GM23338 (cell line): ENCODE measurements at regions not wholly inside any gene's neighbourhood (a gene's known extent, or its start where the extent isn't known, plus 50 kb on each side); places are given as distances from the start of the nearest gene placed in this dataset.

Source experiments
- CREB1 ChIP-seq: fragments of 250-450 bp; sonication (Bioruptor Pico); IDR thresholded peaks from 2 replicates; pipeline ENCODE4 v1.5.0; 2020; ENCODE audit warnings: low read depth, mild to moderate bottlenecking, moderate library complexity
- CTCF ChIP-seq, 2 experiments: fragments of 200-600 bp in 1 of 2; sonication (generic) in 1 of 2; conservative IDR thresholded peaks; 2 replicates each; pipeline versions ENCODE4 v1.5.1 to v1.6.1; 2016 to 2017; ENCODE audit warnings: antibody characterized with exemption in 2 of 2, low read depth in 2 of 2, mild to moderate bottlenecking in 2 of 2, moderate library complexity in 1 of 2
- ETS1 ChIP-seq: IDR thresholded peaks from 2 replicates; pipeline ENCODE4 v1.6.1; 2016; ENCODE audit warnings: antibody characterized with exemption
- EZH2 ChIP-seq: fragments of 200-600 bp; sonication (generic); IDR thresholded peaks from one replicate; pipeline ENCODE4 v1.8.0; 2017; ENCODE audit warnings: antibody characterized with exemption, mild to moderate bottlenecking, low read depth; ENCODE audit not compliant: unreplicated experiment
- EZH2phosphoT487 ChIP-seq: fragments of 200-600 bp; sonication (generic); IDR thresholded peaks from one replicate; pipeline ENCODE4 v1.8.1; 2018; ENCODE audit warnings: antibody characterized with exemption; ENCODE audit not compliant: unreplicated experiment
- JUNB ChIP-seq: IDR thresholded peaks from one replicate; pipeline ENCODE4 v1.6.1; 2016; ENCODE audit warnings: antibody characterized with exemption; ENCODE audit not compliant: unreplicated experiment
- NANOG ChIP-seq: IDR thresholded peaks from 2 replicates; pipeline ENCODE4 v1.6.1; 2016; ENCODE audit warnings: antibody characterized with exemption, borderline replicate concordance
- POLR2AphosphoS5 ChIP-seq: IDR thresholded peaks from 2 replicates; pipeline ENCODE4 v1.6.1; 2016; ENCODE audit warnings: antibody characterized with exemption, low read depth
- REST ChIP-seq: IDR thresholded peaks from one replicate; pipeline ENCODE4 v1.6.1; 2018; ENCODE audit warnings: antibody characterized with exemption; ENCODE audit not compliant: unreplicated experiment
- STAT1 ChIP-seq: IDR thresholded peaks from one replicate; pipeline ENCODE4 v1.6.1; 2016; ENCODE audit warnings: antibody characterized with exemption; ENCODE audit not compliant: unreplicated experiment
- ZNF114 ChIP-seq: fragments of 250-450 bp; sonication (Bioruptor Pico); IDR thresholded peaks from 2 replicates; pipeline ENCODE4 v1.5.0; 2020; ENCODE audit warnings: mild to moderate bottlenecking, moderate library complexity
- ZNF331 ChIP-seq: fragments of 250-450 bp; sonication (Bioruptor Pico); IDR thresholded peaks from 2 replicates; pipeline ENCODE4 v1.5.0; 2020; ENCODE audit warnings: low read depth, mild to moderate bottlenecking, moderate library complexity
- ZNF462 ChIP-seq: fragments of 250-450 bp; sonication (Bioruptor Pico); IDR thresholded peaks from 2 replicates; pipeline ENCODE4 v1.5.0; 2020; ENCODE audit warnings: mild to moderate bottlenecking, moderate library complexity

- no peak for TF ChIP-seq CTCF (conservative IDR thresholded peaks at IDR 0.05; ENCODE audit: low read depth in 2 of 2)
- TF ChIP-seq JUNB, result no peak
- TF ChIP-seq EZH2, result no peak
- TF ChIP-seq ZNF331 (CRISPR knock-in tag), result no peak
- TF ChIP-seq STAT1, result no peak
- TF ChIP-seq REST, result no peak
- no peak for TF ChIP-seq CREB1 (CRISPR knock-in tag)
- TF ChIP-seq EZH2phosphoT487, result no peak
- no peak for TF ChIP-seq POLR2AphosphoS5
- no peak for TF ChIP-seq ZNF114
- TF ChIP-seq ETS1, result no peak
- no peak for TF ChIP-seq NANOG
- TF ChIP-seq ZNF462, result no peak
Observed at GRCh38 chr16:63292036-63292435, 1255.8 kb upstream of the CDH8 start.
